Right atrium auricular region (tissue), 2 donors: ENCODE measurements at regions not wholly inside any gene's neighbourhood (a gene's known extent, or its start where the extent isn't known, plus 50 kb on each side); places are given as distances from the start of the nearest gene placed in this dataset.
A peak's percentile ranks its signal among the peaks of the same experiment; 100 is the strongest.

Experiments
- DNase-seq: peaks from one replicate; pipeline ENCODE4 v3.0.0-alpha.2; 2019; ENCODE audit warnings: low spot score
- H3K27ac ChIP-seq, 2 donors: fragments of 200-600 bp; sonication (generic); 1 replicate in 1 of 2; 2 replicates in 1 of 2; pipeline ENCODE4 v1.5.1; 2016 to 2019
- H3K27me3 ChIP-seq, 2 donors: fragments of 200-600 bp; sonication (generic); one replicate each; pipeline versions ENCODE4 v1.5.1 to v1.6.0; 2017 to 2019
- H3K36me3 ChIP-seq: fragments of 200-600 bp; sonication (generic); one replicate; pipeline ENCODE4 v1.5.1; 2016
- H3K4me1 ChIP-seq, 2 donors: fragments of 200-600 bp; sonication (generic); one replicate each; pipeline versions ENCODE4 v1.5.1 to v1.6.0; 2017 to 2019
- H3K4me3 ChIP-seq, 2 donors: fragments of 200-600 bp; sonication (generic); 1 replicate in 1 of 2; 2 replicates in 1 of 2; pipeline ENCODE4 v1.5.1; 2017 to 2019; ENCODE audit warnings: mild to moderate bottlenecking in 1 of 2, moderate library complexity in 1 of 2
- H3K9me3 ChIP-seq, 2 donors: fragments of 200-600 bp; sonication (generic); one replicate each; pipeline ENCODE4 v1.5.1; 2019
- CTCF ChIP-seq, 2 donors: fragments of 200-600 bp; sonication (generic); IDR thresholded peaks; one replicate each; pipeline ENCODE4 v1.5.1; 2019; ENCODE audit warnings: antibody characterized with exemption in 2 of 2

- H3K4me3 ChIP-seq, result no peak overlapping the region
- H3K27me3 ChIP-seq, result no peaks in the 10 kb centered on the region
- H3K4me1 ChIP-seq, result no peaks in the 10 kb centered on the region
- TF ChIP-seq CTCF (IDR thresholded peaks at IDR 0.05), result no peak
- no peaks in the 10 kb centered on the region for H3K9me3 ChIP-seq
- H3K27ac ChIP-seq, result no peak overlapping the region
- DNase-seq, result no peak
- no peaks in the 10 kb centered on the region for H3K36me3 ChIP-seq
Observed at GRCh38 chr20:61118429-61119224, 133.4 kb upstream of the CDH4 start.

- Histone ChIP-seq H3K27me3 (no peaks in the 10 kb centered on the region), H3K27ac (no peak overlapping the region), H3K4me3 (no peak overlapping the region), H3K9me3 (no peaks in the 10 kb centered on the region), H3K36me3 (no peaks in the 10 kb centered on the region), H3K4me1 (no peaks in the 10 kb centered on the region)
- DNase-seq, result no peak
- no peak for TF ChIP-seq CTCF (IDR thresholded peaks at IDR 0.05)
Observed at GRCh38 chr20:61119273-61119672, 132.8 kb upstream of the CDH4 start.

GRCh38 chr20:61119794-61120410, 132.2 kb upstream of the CDH4 start:
- Histone ChIP-seq H3K27ac (no peak overlapping the region), H3K4me1 (no peaks in the 10 kb centered on the region), H3K36me3 (no peaks in the 10 kb centered on the region), H3K27me3 (no peaks in the 10 kb centered on the region), H3K9me3 (no peaks in the 10 kb centered on the region), H3K4me3 (no peak overlapping the region)
- no peak for TF ChIP-seq CTCF (IDR thresholded peaks at IDR 0.05)
- DNase-seq, result no peak

- Histone ChIP-seq H3K36me3 (no peaks in the 10 kb centered on the region), H3K4me1 (no peaks in the 10 kb centered on the region), H3K27me3 (no peaks in the 10 kb centered on the region), H3K27ac (no peak overlapping the region), H3K9me3 (no peaks in the 10 kb centered on the region), H3K4me3 (no peak overlapping the region)
- TF ChIP-seq CTCF (IDR thresholded peaks at IDR 0.05), result peak in 1 of 2 donors; percentile 58
- no peak for DNase-seq
Observed at GRCh38 chr20:61120595-61121515, 131.2 kb upstream of the CDH4 start.

- DNase-seq, result no peak
Observed at GRCh38 chr20:61121661-61122060, 130.4 kb upstream of the CDH4 start.

More at GRCh38 chr20:61121661-61122060, 130.4 kb upstream of the CDH4 start:
- H3K27ac ChIP-seq, result no peak overlapping the region
- TF ChIP-seq CTCF (IDR thresholded peaks at IDR 0.05), result no peak
- H3K4me3 ChIP-seq, result no peak overlapping the region
- H3K27me3 ChIP-seq, result no peaks in the 10 kb centered on the region
- H3K4me1 ChIP-seq, result no peaks in the 10 kb centered on the region
- no peaks in the 10 kb centered on the region for H3K9me3 ChIP-seq
- H3K36me3 ChIP-seq, result no peaks in the 10 kb centered on the region
